ENCODE measurements at regions not wholly inside any gene's neighbourhood (a gene's known extent, or its start where the extent isn't known, plus 50 kb on each side); places are given as distances from the start of the nearest gene placed in this dataset.

DNA sequence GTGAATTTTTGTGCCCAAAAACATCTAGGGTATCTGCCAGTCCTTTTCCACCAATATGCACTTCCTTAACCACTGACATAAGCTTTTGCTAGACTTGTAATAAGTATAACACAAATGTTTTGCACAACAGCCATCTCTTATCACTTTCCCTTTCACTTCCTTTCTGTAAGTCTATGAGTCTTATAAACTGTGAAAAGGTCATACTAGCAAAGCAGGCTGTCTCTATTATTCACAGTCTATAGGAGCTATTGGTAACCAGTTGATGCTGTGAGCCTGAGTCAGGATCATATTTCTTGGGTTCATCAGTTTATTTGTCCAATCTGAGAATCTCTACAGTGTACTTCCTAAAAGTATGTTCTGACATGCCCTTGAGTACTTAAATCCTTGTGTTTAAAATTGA lies 172.6 kb downstream of the CHRM3 start:
- no peak overlapping the region for H3K4me3 Mint-ChIP-seq
- peaks cover 4% of the 10 kb centered on the region for H3K4me1 Mint-ChIP-seq (ENCODE audit: low read depth)
- no peaks in the 10 kb centered on the region for H3K36me3 Mint-ChIP-seq (ENCODE audit: low read depth)
- no peaks in the 10 kb centered on the region for H3K27me3 Mint-ChIP-seq (ENCODE audit: low read depth)
- H3K9me3 Mint-ChIP-seq = no peaks in the 10 kb centered on the region
- H3K27ac Mint-ChIP-seq = no peak overlapping the region

DNA sequence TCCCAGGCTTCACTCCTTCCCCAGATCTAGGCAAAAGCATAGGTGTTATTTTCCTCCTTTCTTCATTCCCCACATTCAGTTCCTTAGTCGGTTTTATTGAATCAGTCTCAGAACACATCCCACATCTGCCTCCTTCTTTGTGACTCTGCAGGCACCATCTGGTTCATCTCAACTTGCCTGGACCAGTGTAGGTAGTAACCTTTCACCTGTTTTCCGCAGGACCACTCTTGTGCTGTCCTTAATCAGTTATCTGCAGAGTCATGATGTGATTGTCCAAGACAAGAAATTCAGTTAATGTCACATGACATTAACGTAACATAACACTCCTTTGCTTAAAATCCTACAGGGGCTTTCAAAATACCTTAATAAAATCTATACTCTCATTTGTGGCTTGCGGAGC lies 174.6 kb downstream of the CHRM3 start:
- Mint-ChIP-seq H3K27me3 (ENCODE audit: low read depth) (no peaks in the 10 kb centered on the region), H3K4me3 (no peak overlapping the region), H3K36me3 (ENCODE audit: low read depth) (no peaks in the 10 kb centered on the region), H3K9me3 (no peaks in the 10 kb centered on the region), H3K27ac (no peak overlapping the region), H3K4me1 (ENCODE audit: low read depth) (peaks cover 4% of the 10 kb centered on the region)

DNA sequence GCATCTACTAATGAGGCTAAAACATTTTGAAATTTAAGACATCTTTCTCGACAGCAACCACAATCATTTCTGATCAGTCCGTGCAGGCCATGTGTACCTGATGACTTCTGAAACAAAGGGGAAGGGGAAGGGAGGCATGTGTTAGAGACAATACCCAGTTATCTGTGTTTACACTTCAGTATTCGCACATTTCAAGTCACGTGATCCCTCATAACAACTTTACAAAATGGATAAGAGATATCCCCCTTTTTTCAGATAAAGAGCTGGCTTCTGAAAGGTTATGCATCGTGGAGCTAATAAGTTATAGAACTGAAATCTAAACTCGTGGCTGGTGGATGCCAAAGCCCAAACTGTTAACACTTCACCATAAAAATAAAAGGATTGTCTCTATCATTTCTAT lies 175.7 kb downstream of the CHRM3 start:
- Mint-ChIP-seq H3K4me1 (ENCODE audit: low read depth) (peaks cover 4% of the 10 kb centered on the region), H3K36me3 (ENCODE audit: low read depth) (no peaks in the 10 kb centered on the region), H3K9me3 (no peaks in the 10 kb centered on the region), H3K4me3 (no peak overlapping the region), H3K27ac (no peak overlapping the region), H3K27me3 (ENCODE audit: low read depth) (no peaks in the 10 kb centered on the region)

DNA sequence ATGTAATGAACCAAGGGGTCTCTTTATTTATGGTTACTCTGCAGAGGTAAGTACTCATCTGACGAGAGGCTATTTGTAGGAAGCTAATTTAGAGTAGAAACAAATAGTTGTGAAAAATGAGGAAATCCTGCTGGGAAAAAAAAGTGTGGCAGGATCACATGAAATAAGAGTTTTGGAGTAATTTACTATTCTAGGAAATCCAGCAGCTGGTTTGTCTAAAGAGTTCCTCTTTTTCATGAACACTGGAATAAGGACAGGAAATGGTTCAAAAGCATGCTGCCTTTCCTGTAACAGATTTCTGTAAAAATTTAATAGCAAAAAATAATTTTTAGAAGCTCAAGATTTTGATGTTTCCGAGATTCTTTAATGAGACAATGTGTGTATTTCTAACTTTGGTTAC lies 177.3 kb downstream of the CHRM3 start:
- no peak overlapping the region for H3K4me3 Mint-ChIP-seq
- H3K4me1 Mint-ChIP-seq (ENCODE audit: low read depth) = peaks cover 4% of the 10 kb centered on the region
- H3K9me3 Mint-ChIP-seq = no peaks in the 10 kb centered on the region
- no peaks in the 10 kb centered on the region for H3K36me3 Mint-ChIP-seq (ENCODE audit: low read depth)
- no peak overlapping the region for H3K27ac Mint-ChIP-seq
- H3K27me3 Mint-ChIP-seq (ENCODE audit: low read depth) = no peaks in the 10 kb centered on the region

DNA sequence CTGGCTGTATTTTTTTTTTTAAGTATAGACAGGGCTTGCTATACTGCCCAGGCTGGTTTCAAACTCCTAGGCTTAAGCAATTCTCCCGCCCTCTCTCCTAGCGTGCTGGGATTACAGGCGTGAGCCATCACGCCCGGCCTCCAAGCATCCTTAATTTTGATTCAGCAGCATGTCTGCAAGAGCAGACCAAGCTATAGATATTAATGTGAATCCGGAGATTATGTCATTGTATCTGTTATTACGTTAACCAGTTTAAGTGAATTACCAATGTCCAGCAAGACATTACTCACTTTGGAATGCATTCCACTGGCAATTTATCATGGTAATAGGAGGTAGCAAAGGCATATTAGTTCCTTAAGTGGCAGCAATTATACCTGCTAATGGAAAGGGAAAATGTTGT lies 179.7 kb downstream of the CHRM3 start:
- H3K4me3 Mint-ChIP-seq = no peak overlapping the region
- H3K4me1 Mint-ChIP-seq (ENCODE audit: low read depth) = no peaks in the 10 kb centered on the region
- no peak overlapping the region for H3K27ac Mint-ChIP-seq
- H3K36me3 Mint-ChIP-seq (ENCODE audit: low read depth) = no peaks in the 10 kb centered on the region
- H3K27me3 Mint-ChIP-seq (ENCODE audit: low read depth) = no peaks in the 10 kb centered on the region
- H3K9me3 Mint-ChIP-seq = no peaks in the 10 kb centered on the region

DNA sequence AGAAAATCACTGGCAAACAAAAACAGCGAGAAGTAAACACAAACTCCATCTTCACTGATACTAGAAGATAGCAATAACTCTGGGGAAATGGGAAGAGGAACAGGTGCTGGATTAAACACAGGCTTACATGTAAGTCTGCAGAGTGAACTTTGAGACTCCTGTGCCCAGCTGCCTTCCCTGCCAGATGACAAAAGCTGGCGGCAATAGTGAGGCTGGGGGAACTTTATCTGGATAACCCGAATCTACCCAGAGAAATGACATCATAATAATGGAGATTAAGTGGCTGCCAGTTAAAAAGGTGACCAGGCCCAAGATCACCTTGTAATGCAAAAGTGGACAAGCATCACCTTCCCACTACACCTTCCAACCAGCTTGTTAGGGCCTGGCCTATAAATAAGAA lies 184.5 kb downstream of the CHRM3 start:
- no peaks in the 10 kb centered on the region for H3K36me3 Mint-ChIP-seq (ENCODE audit: low read depth)
- H3K27ac Mint-ChIP-seq = no peak overlapping the region
- no peaks in the 10 kb centered on the region for H3K9me3 Mint-ChIP-seq
- H3K27me3 Mint-ChIP-seq (ENCODE audit: low read depth) = no peaks in the 10 kb centered on the region
- H3K4me1 Mint-ChIP-seq (ENCODE audit: low read depth) = no peaks in the 10 kb centered on the region
- no peak overlapping the region for H3K4me3 Mint-ChIP-seq

DNA sequence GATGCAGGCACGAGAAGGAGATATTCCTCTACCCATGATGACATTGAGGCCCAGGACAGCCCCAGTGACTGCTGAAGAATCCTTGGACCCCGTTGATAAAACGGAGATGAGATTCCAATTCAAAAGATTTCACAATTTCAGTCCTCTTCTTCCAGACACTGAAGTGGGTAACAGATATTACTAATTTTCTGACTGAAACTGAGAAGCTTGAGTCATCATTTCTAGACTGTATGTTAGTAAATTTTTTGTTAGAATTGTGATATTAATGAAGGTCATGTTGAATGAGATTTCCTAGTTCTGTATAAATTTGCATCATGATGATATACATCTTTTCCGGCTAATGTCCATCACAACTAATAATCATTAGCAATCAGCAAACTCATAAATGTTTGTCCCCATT lies 185.8 kb downstream of the CHRM3 start:
- H3K36me3 Mint-ChIP-seq (ENCODE audit: low read depth) = no peaks in the 10 kb centered on the region
- H3K4me1 Mint-ChIP-seq (ENCODE audit: low read depth) = no peaks in the 10 kb centered on the region
- H3K27ac Mint-ChIP-seq = no peak overlapping the region
- no peak overlapping the region for H3K4me3 Mint-ChIP-seq
- no peaks in the 10 kb centered on the region for H3K9me3 Mint-ChIP-seq
- no peaks in the 10 kb centered on the region for H3K27me3 Mint-ChIP-seq (ENCODE audit: low read depth)

DNA sequence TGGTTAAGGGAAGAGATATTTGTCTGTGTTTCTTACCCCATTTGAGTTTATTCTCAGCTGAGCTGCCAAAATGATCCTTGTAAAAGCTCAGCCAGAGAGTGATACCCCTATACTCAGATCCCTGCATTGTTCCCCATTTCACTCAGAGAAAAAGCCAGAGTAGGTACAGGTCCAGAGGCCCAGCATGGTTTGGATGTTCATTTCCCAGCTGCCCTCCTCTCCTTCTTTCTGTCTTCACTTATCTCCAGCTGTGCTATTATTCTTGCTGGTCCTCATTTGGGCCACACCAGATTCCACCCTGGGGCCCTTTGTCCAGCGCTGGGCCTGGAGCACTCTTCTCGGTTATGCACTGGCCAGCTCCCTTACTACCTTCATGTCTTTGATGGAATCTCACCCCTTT lies 187.7 kb downstream of the CHRM3 start:
- Mint-ChIP-seq H3K27me3 (ENCODE audit: low read depth) (no peaks in the 10 kb centered on the region), H3K27ac (no peak overlapping the region), H3K36me3 (ENCODE audit: low read depth) (no peaks in the 10 kb centered on the region), H3K9me3 (no peaks in the 10 kb centered on the region), H3K4me1 (ENCODE audit: low read depth) (no peaks in the 10 kb centered on the region), H3K4me3 (no peak overlapping the region)

DNA sequence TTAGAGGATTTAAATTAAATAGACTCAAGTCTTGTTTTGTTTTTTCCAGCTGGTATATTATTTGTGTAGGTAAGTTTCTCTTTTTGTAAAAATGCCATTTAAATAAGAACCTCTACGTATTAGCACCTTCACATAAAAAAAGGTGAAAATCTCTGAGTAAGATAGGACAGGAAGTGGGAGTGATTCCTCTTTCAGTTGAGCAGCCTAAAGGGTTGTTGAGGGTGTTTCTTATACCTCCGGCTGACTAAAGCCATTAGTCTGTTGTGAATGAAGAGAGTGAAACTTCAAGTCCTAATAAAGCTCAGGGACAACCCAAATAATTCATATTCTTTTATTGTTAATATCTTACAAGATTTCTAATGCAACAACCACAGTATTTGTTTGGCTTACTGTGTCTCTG lies 188.7 kb downstream of the CHRM3 start:
- Mint-ChIP-seq H3K4me1 (ENCODE audit: low read depth) (no peaks in the 10 kb centered on the region), H3K27ac (no peak overlapping the region), H3K4me3 (no peak overlapping the region), H3K27me3 (ENCODE audit: low read depth) (no peaks in the 10 kb centered on the region), H3K9me3 (no peaks in the 10 kb centered on the region), H3K36me3 (ENCODE audit: low read depth) (no peaks in the 10 kb centered on the region)

DNA sequence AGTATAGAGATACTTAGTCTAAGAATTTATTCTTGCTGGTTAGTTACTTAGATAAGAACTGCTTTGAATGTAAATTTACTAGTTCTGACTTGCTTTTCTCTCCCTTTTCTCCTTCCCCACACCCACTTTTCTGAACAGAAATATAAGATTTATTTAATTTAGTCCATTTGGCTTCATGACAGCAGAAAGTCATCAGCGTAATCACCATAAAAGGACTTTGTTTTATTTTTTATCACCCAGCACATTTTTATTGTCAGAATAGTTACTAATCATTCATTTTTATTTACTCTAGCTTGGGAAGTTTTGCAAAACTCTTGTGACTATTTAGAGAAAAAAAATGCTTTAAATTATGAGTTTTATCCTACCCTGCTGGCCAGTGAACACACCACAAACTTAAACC lies 197.2 kb downstream of the CHRM3 start:
- H3K36me3 Mint-ChIP-seq (ENCODE audit: low read depth) = no peaks in the 10 kb centered on the region
- H3K27ac Mint-ChIP-seq = no peak overlapping the region
- H3K9me3 Mint-ChIP-seq = no peaks in the 10 kb centered on the region
- peaks cover 5% of the 10 kb centered on the region for H3K4me1 Mint-ChIP-seq (ENCODE audit: low read depth)
- H3K27me3 Mint-ChIP-seq (ENCODE audit: low read depth) = peaks cover 3% of the 10 kb centered on the region
- no peak overlapping the region for H3K4me3 Mint-ChIP-seq

DNA sequence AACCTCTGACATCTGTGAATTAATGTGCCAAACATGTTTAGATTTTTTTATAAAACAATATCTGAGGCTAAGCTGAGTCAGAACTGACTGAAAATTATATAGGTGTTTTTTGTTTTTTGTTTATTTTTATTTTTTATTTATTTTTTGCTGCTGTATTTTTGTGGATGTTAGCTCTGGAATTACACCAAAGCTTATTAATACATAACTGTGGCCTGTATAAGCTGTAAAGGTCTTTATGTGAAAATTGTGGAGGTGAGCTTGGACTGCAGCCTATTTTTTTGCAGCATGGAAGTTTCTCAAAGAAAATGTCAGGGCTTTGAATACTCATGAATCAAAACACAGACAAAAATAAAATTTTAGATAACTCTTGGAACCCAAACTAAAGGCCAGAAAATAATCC lies 199.8 kb downstream of the CHRM3 start:
- Mint-ChIP-seq H3K27ac (no peak overlapping the region), H3K4me1 (ENCODE audit: low read depth) (peaks cover 5% of the 10 kb centered on the region), H3K4me3 (no peak overlapping the region), H3K36me3 (ENCODE audit: low read depth) (no peaks in the 10 kb centered on the region), H3K9me3 (no peaks in the 10 kb centered on the region), H3K27me3 (ENCODE audit: low read depth) (peaks cover 3% of the 10 kb centered on the region)

DNA sequence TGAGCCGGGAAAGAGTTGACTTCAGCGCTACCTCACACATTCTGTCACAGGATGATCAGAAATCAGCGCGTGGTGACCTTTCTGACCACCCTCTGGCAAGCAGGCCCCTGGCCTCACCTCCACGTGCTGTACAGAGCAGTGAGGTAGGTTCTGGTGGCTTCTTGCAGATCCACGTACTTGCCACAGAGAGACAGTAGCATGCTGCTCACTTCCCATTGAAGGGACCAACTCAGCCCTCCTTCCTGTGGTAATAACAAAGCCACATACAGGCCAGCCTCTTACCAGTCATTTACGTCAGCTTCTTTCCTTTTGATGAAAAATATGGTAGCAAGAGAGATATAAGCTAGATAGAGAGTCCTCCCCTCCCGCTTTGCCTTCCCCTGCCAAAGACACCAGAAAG lies 200.7 kb downstream of the CHRM3 start:
- Mint-ChIP-seq H3K27ac (no peak overlapping the region), H3K9me3 (no peaks in the 10 kb centered on the region), H3K36me3 (ENCODE audit: low read depth) (no peaks in the 10 kb centered on the region), H3K4me3 (no peak overlapping the region), H3K27me3 (ENCODE audit: low read depth) (peaks cover 3% of the 10 kb centered on the region), H3K4me1 (ENCODE audit: low read depth) (peaks cover 5% of the 10 kb centered on the region)

DNA sequence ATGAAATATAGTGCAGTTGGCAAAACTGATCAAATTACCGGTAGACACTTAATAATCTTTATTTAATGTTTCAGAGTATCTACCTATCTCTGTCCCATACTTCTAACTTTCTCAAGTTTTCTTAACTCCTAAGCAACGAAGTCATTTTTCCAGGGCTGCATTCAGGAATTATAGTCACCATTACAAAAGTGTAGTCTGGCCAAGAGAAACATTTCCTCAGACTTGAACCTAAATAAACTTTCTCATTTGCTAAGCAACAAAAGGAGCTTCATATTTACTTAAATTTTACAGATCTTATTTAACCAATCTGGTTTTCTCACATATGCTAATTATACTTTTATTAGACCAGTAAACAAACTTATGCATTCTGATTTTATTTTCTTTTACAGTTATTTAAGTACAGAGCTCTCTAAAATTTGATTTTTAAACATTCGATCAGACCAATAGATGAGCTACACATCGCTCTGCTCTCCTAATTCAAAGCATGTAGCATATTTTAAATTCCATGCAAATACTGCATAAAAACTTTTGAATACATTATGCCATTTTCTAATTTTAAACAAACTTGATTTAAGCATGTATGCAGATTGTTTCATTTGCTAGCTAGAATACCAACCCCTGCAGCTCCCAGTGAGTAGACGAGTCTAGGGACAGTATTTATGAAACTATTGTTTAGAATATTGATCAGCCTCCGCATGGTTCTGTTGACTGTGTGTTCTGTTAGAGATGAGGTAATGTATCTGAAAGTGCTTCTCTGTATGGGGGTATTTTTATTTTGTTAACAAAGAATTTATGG lies 201.4 kb downstream of the CHRM3 start:
- no peak overlapping the region for H3K27ac Mint-ChIP-seq
- H3K9me3 Mint-ChIP-seq = no peaks in the 10 kb centered on the region
- H3K36me3 Mint-ChIP-seq (ENCODE audit: low read depth) = no peaks in the 10 kb centered on the region
- no peak overlapping the region for H3K4me3 Mint-ChIP-seq
- peaks cover 3% of the 10 kb centered on the region for H3K27me3 Mint-ChIP-seq (ENCODE audit: low read depth)
- H3K4me1 Mint-ChIP-seq (ENCODE audit: low read depth) = peaks cover 5% of the 10 kb centered on the region

DNA sequence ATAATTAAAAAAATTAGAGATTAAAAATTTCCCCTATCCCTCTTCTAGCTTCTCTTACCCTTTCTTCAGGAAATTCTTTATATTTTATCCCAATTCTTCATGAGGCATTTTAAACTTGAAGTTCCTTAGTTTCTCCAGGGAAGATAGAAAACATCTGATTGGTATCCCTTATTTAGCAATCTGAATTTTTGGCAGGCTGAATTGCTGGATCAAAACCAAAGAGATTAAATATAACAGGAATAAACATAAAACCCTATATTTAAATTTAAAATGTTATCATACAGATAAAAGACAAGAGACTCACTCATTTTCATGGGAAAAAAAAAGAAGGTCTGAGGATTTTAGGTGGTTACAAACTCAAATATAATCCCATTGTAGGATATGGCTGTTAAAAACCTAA lies 204.2 kb downstream of the CHRM3 start:
- Mint-ChIP-seq H3K4me3 (no peak overlapping the region), H3K36me3 (ENCODE audit: low read depth) (no peaks in the 10 kb centered on the region), H3K27me3 (ENCODE audit: low read depth) (no peaks in the 10 kb centered on the region), H3K27ac (no peak overlapping the region), H3K4me1 (ENCODE audit: low read depth) (peaks cover 4% of the 10 kb centered on the region), H3K9me3 (no peaks in the 10 kb centered on the region)

DNA sequence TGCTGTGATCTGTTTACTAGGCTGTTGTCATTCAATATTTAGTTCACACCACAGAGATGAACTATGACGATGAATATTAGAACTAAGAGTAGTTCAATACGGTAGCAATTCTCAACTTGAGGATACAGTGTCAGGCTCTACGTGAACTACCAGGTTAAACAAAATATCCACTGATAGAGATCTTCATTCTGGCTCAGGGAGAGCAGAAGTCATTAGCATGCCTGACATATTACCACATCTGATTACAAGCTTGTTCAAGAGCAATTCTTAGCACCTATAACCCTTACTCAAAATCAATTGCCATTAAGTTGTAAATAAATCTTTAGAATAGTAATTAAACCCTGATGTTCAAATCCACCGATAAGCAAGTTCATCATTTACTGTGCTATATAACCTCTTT lies 207.2 kb downstream of the CHRM3 start:
- no peaks in the 10 kb centered on the region for H3K27me3 Mint-ChIP-seq (ENCODE audit: low read depth)
- H3K27ac Mint-ChIP-seq = no peak overlapping the region

DNA sequence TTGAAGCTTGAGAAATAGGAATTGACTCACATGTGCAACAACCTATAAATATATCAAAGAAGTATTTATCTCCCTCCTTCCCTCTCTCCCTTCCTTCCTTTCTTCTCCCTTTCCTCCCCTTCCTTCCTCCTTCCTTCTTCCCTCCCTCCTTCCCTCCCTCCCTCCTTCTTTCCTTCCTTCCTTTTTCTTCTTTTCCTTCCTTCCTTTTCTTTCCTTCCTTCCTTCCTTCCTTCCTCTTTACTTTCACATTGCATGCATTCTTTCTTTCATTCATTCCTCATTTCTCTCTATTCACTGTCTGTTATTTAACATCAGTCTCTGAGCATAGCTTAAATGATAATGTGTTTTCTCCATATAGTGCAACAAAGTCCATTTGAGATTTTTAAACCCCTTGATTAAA lies 214.2 kb downstream of the CHRM3 start:
- Mint-ChIP-seq H3K4me3 (no peak overlapping the region), H3K27ac (no peak overlapping the region), H3K36me3 (ENCODE audit: low read depth) (no peaks in the 10 kb centered on the region), H3K27me3 (ENCODE audit: low read depth) (peaks cover 7% of the 10 kb centered on the region), H3K4me1 (ENCODE audit: low read depth) (no peaks in the 10 kb centered on the region), H3K9me3 (no peaks in the 10 kb centered on the region)

More for the DNA sequence above, 207.2 kb downstream of the CHRM3 start:
- H3K4me3 Mint-ChIP-seq = no peak overlapping the region
- H3K9me3 Mint-ChIP-seq = no peaks in the 10 kb centered on the region
- no peaks in the 10 kb centered on the region for H3K36me3 Mint-ChIP-seq (ENCODE audit: low read depth)
- H3K4me1 Mint-ChIP-seq (ENCODE audit: low read depth) = no peaks in the 10 kb centered on the region

Measured in T-helper 1 cell treated with Interleukin-12 subunit alpha and Interleukin-12 subunit beta and Interleukin-4 antibody, amounts not matched to agents 30 μg/mL and 1 μg/mL, for 36 hours (primary cell).